C4-2B (cell line): ENCODE measurements at regions not wholly inside any gene's neighbourhood (a gene's known extent, or its start where the extent isn't known, plus 50 kb on each side); places are given as distances from the start of the nearest gene placed in this dataset.

Experiments
- H3K27ac ChIP-seq: fragments of 450-650 bp; 2 replicates; pipeline ENCODE4 v1.5.1; 2017
- CTCF ChIP-seq: fragments of 450-650 bp; conservative IDR thresholded peaks from 2 replicates; pipeline ENCODE4 v1.5.1; 2017; ENCODE audit warnings: mild to moderate bottlenecking
- ZFX ChIP-seq: fragments of 450-650 bp; IDR thresholded peaks from 2 replicates; pipeline ENCODE4 v1.6.1; 2017

- no peak for TF ChIP-seq CTCF
- TF ChIP-seq ZFX = no peak
- no peak overlapping the region for H3K27ac ChIP-seq
Measured at GRCh38 chr4:26130841-26131432, 189.9 kb upstream of the RBPJ start.

GRCh38 chr4:26131711-26132110 is 189.1 kb upstream of the RBPJ start:
- TF ChIP-seq CTCF (no peak), ZFX (no peak)
- H3K27ac ChIP-seq = no peak overlapping the region

GRCh38 chr4:26132858-26133257 is 188.0 kb upstream of the RBPJ start:
- H3K27ac ChIP-seq = no peak overlapping the region
- TF ChIP-seq ZFX = no peak
- TF ChIP-seq CTCF = peak; percentile 38

- no peak overlapping the region for H3K27ac ChIP-seq
- TF ChIP-seq CTCF (no peak), ZFX (no peak)
Measured at GRCh38 chr4:26133840-26134239, 187.0 kb upstream of the RBPJ start.

GRCh38 chr4:26135331-26135730 is 185.5 kb upstream of the RBPJ start:
- no peak overlapping the region for H3K27ac ChIP-seq
- TF ChIP-seq CTCF = no peak
- TF ChIP-seq ZFX = no peak

GRCh38 chr4:26136615-26137014 is 184.2 kb upstream of the RBPJ start:
- TF ChIP-seq CTCF (no peak), ZFX (no peak)
- H3K27ac ChIP-seq = no peak overlapping the region

- no peak overlapping the region for H3K27ac ChIP-seq
- TF ChIP-seq ZFX = no peak
- no peak for TF ChIP-seq CTCF
Measured at GRCh38 chr4:26137288-26137687, 183.5 kb upstream of the RBPJ start.
